ENCODE measurements at regions not wholly inside any gene's neighbourhood (a gene's known extent, or its start where the extent isn't known, plus 50 kb on each side); places are given as distances from the start of the nearest gene placed in this dataset.
A peak's percentile ranks its signal among the peaks of the same experiment; 100 is the strongest.

GRCh38 chr14:100381395-100382105, 58.4 kb downstream of the SLC25A47 start:
- DNase-seq (ENCODE audit: low read depth) = no peak

- no peak for DNase-seq (ENCODE audit: low read depth)
Measured at GRCh38 chr14:100382106-100382455, 58.9 kb downstream of the SLC25A47 start.

- DNase-seq (ENCODE audit: low read depth) = peak; percentile 29
Measured at GRCh38 chr14:100383727-100384158, 60.6 kb downstream of the SLC25A47 start.

GRCh38 chr14:100384277-100384676, 61.1 kb downstream of the SLC25A47 start:
- no peak for DNase-seq (ENCODE audit: low read depth)

- no peak for DNase-seq (ENCODE audit: low read depth)
Measured at GRCh38 chr14:100384819-100385813, 62.0 kb downstream of the SLC25A47 start.

GRCh38 chr14:100386121-100386520, 63.0 kb downstream of the SLC25A47 start:
- no peak for DNase-seq (ENCODE audit: low read depth)

GRCh38 chr14:100386846-100387245, 63.7 kb downstream of the SLC25A47 start:
- no peak for DNase-seq (ENCODE audit: low read depth)

- no peak for DNase-seq (ENCODE audit: low read depth)
Measured at GRCh38 chr14:100387450-100387849, 64.3 kb downstream of the SLC25A47 start.

- no peak for DNase-seq (ENCODE audit: low read depth)
Measured at GRCh38 chr14:100388103-100389054, 65.2 kb downstream of the SLC25A47 start.

- no peak for DNase-seq (ENCODE audit: low read depth)
Measured at GRCh38 chr14:100389497-100390104, 66.5 kb downstream of the SLC25A47 start.

- DNase-seq (ENCODE audit: low read depth) = no peak
Measured at GRCh38 chr14:100391173-100391572, 68.0 kb downstream of the SLC25A47 start.

GRCh38 chr14:100391724-100392123, 68.6 kb downstream of the SLC25A47 start:
- DNase-seq (ENCODE audit: low read depth) = no peak

GRCh38 chr14:100392356-100392755, 69.2 kb downstream of the SLC25A47 start:
- no peak for DNase-seq (ENCODE audit: low read depth)

GRCh38 chr14:100393362-100393761, 70.2 kb downstream of the SLC25A47 start:
- no peak for DNase-seq (ENCODE audit: low read depth)

- DNase-seq (ENCODE audit: low read depth) = no peak
Measured at GRCh38 chr14:100393906-100394732, 71.0 kb downstream of the SLC25A47 start.

- DNase-seq (ENCODE audit: low read depth) = no peak
Measured at GRCh38 chr14:100394886-100395672, 71.9 kb downstream of the SLC25A47 start.

GRCh38 chr14:100396266-100396795, 73.2 kb downstream of the SLC25A47 start:
- no peak for DNase-seq (ENCODE audit: low read depth)

GRCh38 chr14:100397005-100397404, 73.9 kb downstream of the SLC25A47 start:
- no peak for DNase-seq (ENCODE audit: low read depth)

GRCh38 chr14:100398044-100398443, 74.9 kb downstream of the SLC25A47 start:
- no peak for DNase-seq (ENCODE audit: low read depth)
